Mononuclear cell (primary cell): ENCODE measurements at regions not wholly inside any gene's neighbourhood (a gene's known extent, or its start where the extent isn't known, plus 50 kb on each side); places are given as distances from the start of the nearest gene placed in this dataset.
"Not testable (repeated sequence)": the region's sequence is repeated elsewhere in the genome, so short reads cannot be mapped to it uniquely, and the experiment has no call there.

Experiments
- H3K27me3 ChIP-seq: 2 replicates; pipeline ENCODE4 v1.6.0; 2011; ENCODE audit warnings: low read length, control low read depth; ENCODE audit not compliant: insufficient read depth
- H3K4me1 ChIP-seq: 2 replicates; pipeline ENCODE4 v1.5.1; 2011; ENCODE audit warnings: mild to moderate bottlenecking, low read length, control low read depth; ENCODE audit not compliant: insufficient read depth
- H3K4me3 ChIP-seq: 2 replicates; pipeline ENCODE4 v1.5.1; 2011; ENCODE audit warnings: mild to moderate bottlenecking, low read length, moderate library complexity
- H3K9me3 ChIP-seq: 2 replicates; pipeline ENCODE4 v1.5.1; 2011; ENCODE audit warnings: low read depth, mild to moderate bottlenecking, control low read depth, low read length

GRCh38 chr21:34233741-34234140 is 130.1 kb upstream of the KCNE2 start:
- not testable (repeated sequence) for H3K4me1 ChIP-seq, H3K9me3 ChIP-seq, H3K4me3 ChIP-seq, H3K27me3 ChIP-seq

- Histone ChIP-seq H3K4me3 (no peak overlapping the region), H3K4me1 (no peaks in the 10 kb centered on the region), H3K9me3 (no peaks in the 10 kb centered on the region), H3K27me3 (no peaks in the 10 kb centered on the region)
These were observed 128.3 kb upstream of the KCNE2 start for GRCh38 chr21:34235514-34235913.

- no peaks in the 10 kb centered on the region for H3K27me3 ChIP-seq
- H3K4me3 ChIP-seq = no peak overlapping the region
- no peaks in the 10 kb centered on the region for H3K4me1 ChIP-seq
- no peaks in the 10 kb centered on the region for H3K9me3 ChIP-seq
These were observed 120.8 kb upstream of the KCNE2 start for GRCh38 chr21:34242973-34243372.

GRCh38 chr21:34243562-34243961 is 120.2 kb upstream of the KCNE2 start:
- H3K27me3 ChIP-seq = no peaks in the 10 kb centered on the region
- H3K9me3 ChIP-seq = no peaks in the 10 kb centered on the region
- no peak overlapping the region for H3K4me3 ChIP-seq
- no peaks in the 10 kb centered on the region for H3K4me1 ChIP-seq

GRCh38 chr21:34252751-34253150 is 111.1 kb upstream of the KCNE2 start:
- Histone ChIP-seq H3K4me1 (no peaks in the 10 kb centered on the region), H3K4me3 (no peak overlapping the region), H3K9me3 (peaks cover 21% of the 10 kb centered on the region), H3K27me3 (peaks cover 5% of the 10 kb centered on the region)

- H3K9me3 ChIP-seq = peaks cover 21% of the 10 kb centered on the region
- no peaks in the 10 kb centered on the region for H3K4me1 ChIP-seq
- no peak overlapping the region for H3K4me3 ChIP-seq
- H3K27me3 ChIP-seq = peaks cover 5% of the 10 kb centered on the region
These were observed 108.7 kb upstream of the KCNE2 start for GRCh38 chr21:34255073-34255472.

GRCh38 chr21:34260277-34261008 is 103.4 kb upstream of the KCNE2 start:
- Histone ChIP-seq H3K4me1 (no peaks in the 10 kb centered on the region), H3K9me3 (peaks cover 9% of the 10 kb centered on the region), H3K4me3 (no peak overlapping the region), H3K27me3 (peaks cover 5% of the 10 kb centered on the region)

GRCh38 chr21:34261841-34262468 is 101.9 kb upstream of the KCNE2 start:
- Histone ChIP-seq H3K4me3 (no peak overlapping the region), H3K27me3 (no peaks in the 10 kb centered on the region), H3K4me1 (no peaks in the 10 kb centered on the region), H3K9me3 (no peaks in the 10 kb centered on the region)

- Histone ChIP-seq H3K9me3 (no peaks in the 10 kb centered on the region), H3K27me3 (no peaks in the 10 kb centered on the region), H3K4me3 (no peak overlapping the region), H3K4me1 (no peaks in the 10 kb centered on the region)
These were observed 101.3 kb upstream of the KCNE2 start for GRCh38 chr21:34262469-34262845.

- H3K9me3 ChIP-seq = no peaks in the 10 kb centered on the region
- H3K4me3 ChIP-seq = no peak overlapping the region
- H3K27me3 ChIP-seq = no peaks in the 10 kb centered on the region
- no peaks in the 10 kb centered on the region for H3K4me1 ChIP-seq
These were observed 100.2 kb upstream of the KCNE2 start for GRCh38 chr21:34263629-34264028.

GRCh38 chr21:34266351-34266750 is 97.5 kb upstream of the KCNE2 start:
- no peaks in the 10 kb centered on the region for H3K27me3 ChIP-seq
- no peak overlapping the region for H3K4me3 ChIP-seq
- no peaks in the 10 kb centered on the region for H3K9me3 ChIP-seq
- no peaks in the 10 kb centered on the region for H3K4me1 ChIP-seq

GRCh38 chr21:34268493-34268892 is 95.3 kb upstream of the KCNE2 start:
- Histone ChIP-seq H3K4me3 (no peak overlapping the region), H3K9me3 (no peaks in the 10 kb centered on the region), H3K27me3 (no peaks in the 10 kb centered on the region), H3K4me1 (no peaks in the 10 kb centered on the region)

GRCh38 chr21:34270411-34270810 is 93.4 kb upstream of the KCNE2 start:
- H3K9me3 ChIP-seq = no peaks in the 10 kb centered on the region
- no peaks in the 10 kb centered on the region for H3K4me1 ChIP-seq
- no peak overlapping the region for H3K4me3 ChIP-seq
- no peaks in the 10 kb centered on the region for H3K27me3 ChIP-seq

GRCh38 chr21:34271189-34271851 is 92.5 kb upstream of the KCNE2 start:
- Histone ChIP-seq H3K4me1 (no peaks in the 10 kb centered on the region), H3K9me3 (no peaks in the 10 kb centered on the region), H3K27me3 (no peaks in the 10 kb centered on the region), H3K4me3 (no peak overlapping the region)

GRCh38 chr21:34272321-34272720 is 91.5 kb upstream of the KCNE2 start:
- Histone ChIP-seq H3K9me3 (no peaks in the 10 kb centered on the region), H3K4me1 (no peaks in the 10 kb centered on the region), H3K27me3 (no peaks in the 10 kb centered on the region), H3K4me3 (no peak overlapping the region)

GRCh38 chr21:34274001-34274400 is 89.8 kb upstream of the KCNE2 start:
- Histone ChIP-seq H3K4me1 (no peaks in the 10 kb centered on the region), H3K4me3 (no peak overlapping the region), H3K27me3 (no peaks in the 10 kb centered on the region), H3K9me3 (no peaks in the 10 kb centered on the region)
